ENCODE measurements at regions not wholly inside any gene's neighbourhood (a gene's known extent, or its start where the extent isn't known, plus 50 kb on each side); places are given as distances from the start of the nearest gene placed in this dataset.

DNA sequence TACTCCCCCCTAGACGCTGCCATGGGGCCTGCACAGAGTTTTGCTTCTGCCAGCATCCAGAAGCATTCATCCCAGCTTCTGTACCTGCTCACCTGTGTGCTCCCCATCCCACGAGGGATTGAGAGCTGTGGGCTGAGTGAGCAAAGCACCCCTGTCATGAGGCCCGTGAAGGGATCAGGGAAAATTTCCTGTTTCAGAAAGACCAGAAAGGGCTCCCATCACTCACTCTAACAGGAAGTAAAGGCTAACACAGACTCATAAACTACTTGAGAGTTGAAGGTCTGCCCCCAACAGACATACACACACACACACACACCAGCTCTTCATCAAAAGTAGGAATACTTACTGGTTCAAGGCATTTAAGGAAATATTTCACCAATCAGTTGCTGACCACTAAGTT lies 256.5 kb upstream of the NT5E start:
- no peak for DNase-seq (ENCODE audit: low read depth)

DNA sequence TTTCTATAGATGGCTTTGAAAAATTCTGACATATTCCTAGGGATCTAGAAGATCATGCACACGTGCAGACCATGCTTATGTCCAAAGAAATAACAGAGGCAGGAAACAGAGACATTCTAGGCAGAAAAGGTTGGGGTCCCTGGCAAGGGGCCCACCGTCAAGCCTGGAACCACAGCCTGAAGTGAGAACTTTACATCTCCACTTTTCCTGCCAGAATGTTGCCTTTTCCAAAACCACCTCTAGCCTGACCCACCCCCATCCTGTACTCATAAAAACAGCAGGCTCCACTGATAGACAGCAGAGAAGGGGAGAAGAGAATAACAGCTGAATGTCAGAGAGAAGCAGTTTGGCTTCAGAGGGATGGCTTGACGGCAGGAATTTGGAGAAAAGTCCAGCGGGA lies 257.3 kb upstream of the NT5E start:
- DNase-seq (ENCODE audit: low read depth): no peak

GRCh38 chr6:85192186-85192585 lies 257.7 kb upstream of the NT5E start:
- peak; percentile 22 for DNase-seq (ENCODE audit: low read depth)

- peak; percentile 4 for DNase-seq (ENCODE audit: low read depth)
Measured at GRCh38 chr6:85191656-85192055, 258.2 kb upstream of the NT5E start.

GRCh38 chr6:85186546-85187175 lies 263.2 kb upstream of the NT5E start:
- DNase-seq (ENCODE audit: low read depth): no peak

- DNase-seq (ENCODE audit: low read depth): no peak
Measured at GRCh38 chr6:85185977-85186376, 263.9 kb upstream of the NT5E start.

- DNase-seq (ENCODE audit: low read depth): no peak
Measured at GRCh38 chr6:85183841-85184240, 266.0 kb upstream of the NT5E start.

DNA sequence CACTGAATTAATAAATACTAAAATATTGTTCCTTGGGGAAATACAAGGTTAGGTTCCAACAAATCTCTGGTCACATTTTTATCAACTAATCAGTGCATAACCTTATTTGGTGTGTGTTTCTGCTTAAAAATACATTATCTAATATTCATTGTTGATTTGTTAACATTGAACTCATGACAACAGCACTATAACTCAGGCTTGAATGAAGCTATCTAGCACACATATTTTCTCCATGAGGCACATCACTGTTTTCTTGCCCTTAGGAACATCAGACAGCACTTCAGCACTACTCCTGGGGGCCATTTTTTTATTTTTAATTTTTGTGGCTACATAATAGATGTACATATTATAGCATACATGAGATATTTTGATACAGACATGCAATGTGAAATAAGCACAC lies 277.2 kb upstream of the NT5E start:
- no peak for DNase-seq (ENCODE audit: low read depth)

DNA sequence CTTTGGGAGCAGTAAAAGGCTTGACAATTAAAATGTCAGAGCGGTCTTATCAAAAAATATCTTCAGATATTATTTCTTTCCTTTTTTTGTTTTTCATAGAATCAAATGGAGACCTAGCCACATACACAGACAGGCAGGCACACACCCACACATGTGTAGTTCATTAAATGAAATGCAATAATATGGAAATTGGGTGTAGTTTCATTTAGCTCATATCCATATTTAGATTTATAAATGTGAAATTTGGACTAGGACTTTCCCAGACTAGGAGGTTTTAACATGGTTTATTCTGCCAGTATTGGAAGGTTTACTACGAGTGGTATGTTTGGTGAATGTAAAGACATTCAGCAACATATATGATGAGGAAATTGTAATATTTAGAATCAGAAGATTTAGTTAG lies 277.7 kb upstream of the NT5E start:
- DNase-seq (ENCODE audit: low read depth): no peak

DNA sequence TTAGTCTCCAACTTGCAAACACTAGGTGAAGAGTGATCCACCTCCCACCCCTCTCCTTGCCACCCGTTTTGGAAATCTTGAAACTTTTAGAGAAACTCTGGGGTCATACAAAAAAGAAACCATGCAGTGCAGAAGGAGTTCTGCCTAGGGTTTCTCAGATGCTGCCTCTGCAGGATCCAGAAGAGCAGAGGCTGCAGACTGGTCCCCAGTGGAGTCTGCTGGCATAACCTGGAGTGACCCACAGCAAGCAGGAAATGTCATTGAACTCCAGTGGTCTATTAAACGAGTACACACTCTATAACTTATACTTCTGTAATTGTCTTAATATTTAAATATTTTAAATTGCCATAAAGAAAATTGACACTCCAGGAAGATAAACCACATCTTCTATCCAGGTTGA lies 280.7 kb upstream of the NT5E start:
- DNase-seq (ENCODE audit: low read depth): no peak

GRCh38 chr6:85168146-85168545 lies 281.7 kb upstream of the NT5E start:
- DNase-seq (ENCODE audit: low read depth): no peak

- DNase-seq (ENCODE audit: low read depth): no peak
Measured at GRCh38 chr6:85166114-85166741, 283.7 kb upstream of the NT5E start.

DNA sequence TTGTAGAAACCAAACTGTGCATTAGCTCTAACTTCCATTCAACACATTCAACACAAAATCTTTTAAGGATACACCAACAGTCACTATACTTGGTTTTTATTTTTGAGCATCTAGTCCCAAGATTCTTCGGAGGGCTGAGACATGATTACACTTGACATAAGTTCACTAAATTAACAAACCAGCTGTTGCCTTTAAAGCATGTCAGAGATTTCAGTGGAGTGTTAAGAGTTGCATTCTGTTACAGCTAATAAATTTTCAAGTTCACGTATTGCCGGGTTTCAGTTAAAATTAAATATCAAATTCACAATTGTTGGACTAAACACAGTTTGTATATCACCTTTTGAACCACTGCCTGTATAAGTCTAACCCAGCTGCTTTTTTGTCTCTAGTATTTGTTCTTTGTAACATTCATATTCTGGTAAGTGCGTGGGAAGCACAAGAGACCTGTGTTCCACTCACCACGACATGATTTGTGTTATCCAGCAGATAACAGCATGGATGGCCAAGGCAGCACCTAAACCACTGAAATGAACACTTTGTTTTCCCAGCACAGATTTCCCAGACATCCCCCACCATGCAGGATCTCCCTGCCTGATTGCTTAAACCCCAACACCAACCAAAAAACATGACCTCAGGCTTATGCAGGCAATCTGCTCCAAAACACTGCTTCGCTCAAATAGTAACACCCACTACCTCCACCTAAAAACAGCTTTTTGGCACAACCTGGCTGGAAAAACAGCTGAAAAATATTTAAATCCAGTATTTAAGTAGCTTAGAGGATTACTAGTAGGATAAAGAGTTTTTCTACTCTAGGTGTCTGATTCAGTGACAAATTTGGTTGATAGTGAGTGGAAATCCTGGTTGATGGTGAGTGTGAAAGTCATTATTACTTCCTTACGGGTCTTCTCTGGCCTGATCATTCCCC lies 286.5 kb upstream of the NT5E start:
- no peak for DNase-seq (ENCODE audit: low read depth)

DNA sequence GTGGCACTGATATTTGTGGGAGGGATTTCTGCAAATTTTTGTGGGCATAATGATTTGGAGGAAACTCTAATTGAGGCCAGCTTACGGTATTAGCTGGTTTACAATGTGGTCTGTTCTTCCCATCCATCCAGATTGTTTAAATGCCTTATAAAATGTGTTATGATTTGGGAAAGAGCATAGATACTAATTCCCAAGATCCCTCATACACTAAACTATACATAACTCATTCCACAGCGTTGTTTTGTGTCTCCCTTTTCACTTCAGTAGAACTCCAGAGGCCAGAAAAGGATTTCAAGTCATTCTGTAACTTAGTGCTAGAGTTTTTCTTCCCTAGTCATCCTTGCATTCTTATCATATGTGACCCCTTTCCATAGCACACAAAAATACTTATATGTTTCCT lies 292.6 kb upstream of the NT5E start:
- no peak for DNase-seq (ENCODE audit: low read depth)

GRCh38 chr6:85143676-85144075 lies 306.2 kb upstream of the NT5E start:
- DNase-seq (ENCODE audit: low read depth): no peak

DNA sequence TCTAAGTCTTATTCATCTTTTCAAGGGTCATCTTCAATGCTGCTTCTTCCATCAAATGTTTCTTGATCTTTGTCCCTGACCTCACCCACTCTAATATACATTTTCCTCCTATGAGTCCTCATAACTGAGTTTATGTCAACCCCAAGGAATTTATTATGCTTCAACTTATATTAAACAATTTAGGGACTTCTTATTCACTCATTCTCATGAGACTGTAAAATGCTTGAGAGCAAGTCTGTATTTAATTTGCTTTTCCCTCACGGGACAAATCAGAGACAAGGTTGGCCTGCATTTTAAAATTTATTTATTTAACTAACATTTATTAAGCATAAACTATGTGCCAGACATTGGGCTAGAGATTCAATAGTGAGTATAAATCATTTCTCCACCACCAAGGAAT lies 312.0 kb upstream of the NT5E start:
- no peak for DNase-seq (ENCODE audit: low read depth)

GRCh38 chr6:85136310-85136709 lies 313.6 kb upstream of the NT5E start:
- DNase-seq (ENCODE audit: low read depth): no peak

DNA sequence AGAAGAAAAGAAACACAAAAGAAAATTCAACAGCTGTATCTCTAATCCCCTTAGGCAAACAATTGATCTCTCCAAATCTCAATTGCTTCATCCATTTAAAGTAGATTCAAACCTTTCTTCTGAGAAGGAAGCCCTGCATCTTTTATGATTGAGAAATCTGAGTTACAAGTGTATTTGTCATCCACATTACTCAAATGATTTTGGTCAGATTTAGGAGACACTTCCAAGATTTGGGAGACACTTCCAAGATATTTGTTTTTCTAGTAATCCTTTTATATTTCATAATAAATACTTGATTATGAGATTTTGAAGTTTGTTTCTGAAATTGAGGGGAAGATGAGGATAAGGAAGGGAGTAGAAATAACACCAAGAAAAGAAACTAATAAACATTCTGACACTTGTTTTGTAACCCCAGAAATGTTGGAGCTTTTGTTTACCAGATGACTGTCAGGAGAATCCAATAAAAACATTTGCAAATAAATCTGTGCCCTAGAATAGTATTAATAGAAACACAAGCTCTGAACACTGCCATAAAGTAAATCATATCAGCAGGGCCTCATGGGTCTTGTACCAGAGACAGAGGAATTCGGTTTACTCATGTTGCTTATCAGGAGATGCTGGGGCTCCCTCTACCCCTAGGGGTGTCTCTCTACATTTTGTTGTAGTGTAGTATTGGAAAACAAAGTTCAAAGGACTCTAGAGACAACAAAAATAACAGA lies 314.3 kb upstream of the NT5E start:
- no peak for DNase-seq (ENCODE audit: low read depth)

DNA sequence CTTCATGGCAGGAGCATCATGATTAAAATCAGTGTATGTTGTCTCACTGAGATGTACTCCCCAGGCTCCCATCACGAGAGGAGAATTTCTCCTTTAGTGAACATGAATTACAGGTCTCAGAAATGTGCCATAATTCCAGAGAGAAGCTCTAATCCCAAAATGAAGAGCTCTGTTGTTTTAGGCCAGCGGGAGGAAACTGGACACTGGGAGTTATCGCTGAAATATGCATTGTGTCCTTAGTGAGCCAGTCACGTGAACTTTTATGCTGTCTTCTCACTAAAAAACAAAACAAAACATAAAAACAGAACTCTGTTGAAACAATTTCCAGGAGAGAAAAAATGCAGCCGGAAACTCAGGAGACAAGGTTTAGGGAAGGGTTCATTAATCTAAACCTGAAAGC lies 315.7 kb upstream of the NT5E start:
- DNase-seq (ENCODE audit: low read depth): no peak

DNA sequence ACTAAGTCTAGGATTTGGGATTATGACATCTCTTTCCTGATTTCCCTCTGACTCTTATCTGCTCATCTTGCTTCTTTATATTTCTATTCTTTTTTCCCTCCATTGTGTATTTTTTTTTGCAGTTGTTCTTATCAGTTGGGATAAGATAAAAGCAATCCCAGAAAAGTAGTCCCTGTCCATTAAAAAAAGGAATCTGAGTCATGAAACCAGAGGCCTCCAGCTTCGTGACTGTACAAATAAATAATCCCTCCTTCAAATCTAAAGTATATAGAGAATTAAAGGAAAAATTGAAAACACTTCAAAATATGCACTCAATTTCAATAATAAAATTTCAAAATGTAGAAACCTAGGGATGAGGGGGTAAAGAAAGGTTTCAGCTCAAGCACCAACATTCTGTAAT lies 317.8 kb upstream of the NT5E start:
- no peak for DNase-seq (ENCODE audit: low read depth)

- peak; percentile 15 for DNase-seq (ENCODE audit: low read depth)
Measured at GRCh38 chr6:85130743-85131142, 319.1 kb upstream of the NT5E start.

DNA sequence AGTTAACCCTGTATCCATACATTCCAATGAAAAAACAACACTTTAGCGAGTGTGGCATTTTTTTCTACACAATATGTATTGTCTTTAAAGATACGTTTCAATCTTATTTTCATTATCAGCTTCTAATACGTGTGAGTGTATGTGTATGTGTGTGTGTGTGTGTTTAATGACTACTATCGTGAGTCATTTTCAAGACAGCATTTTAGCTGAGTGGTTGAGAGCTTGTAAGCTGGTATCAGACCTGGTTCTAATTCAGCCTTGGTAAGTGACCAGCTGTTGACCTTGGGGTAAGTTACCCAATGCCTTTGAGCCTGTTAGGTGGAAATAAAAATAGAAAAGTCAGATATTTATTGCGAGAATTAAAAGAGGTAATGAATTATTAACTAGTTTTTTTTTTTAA lies 320.0 kb upstream of the NT5E start:
- peak; percentile 38 for DNase-seq (ENCODE audit: low read depth)
